HG03135 (cell line): ENCODE measurements at regions not wholly inside any gene's neighbourhood (a gene's known extent, or its start where the extent isn't known, plus 50 kb on each side); places are given as distances from the start of the nearest gene placed in this dataset.
"Not testable (repeated sequence)": the region's sequence is repeated elsewhere in the genome, so short reads cannot be mapped to it uniquely, and the experiment has no call there.

Experiments
- ATAC-seq: cut with Tn5 transposase; IDR thresholded peaks from one replicate; pipeline ENCODE4 v1.9.1; 2021; ENCODE audit warnings: mild to moderate bottlenecking, moderate library complexity; ENCODE audit not compliant: unreplicated experiment

- ATAC-seq: not testable (repeated sequence)
Observed at GRCh38 chr9:102416251-102416650, 578.9 kb upstream of the CYLC2 start.

GRCh38 chr9:102405218-102405867 is 589.8 kb upstream of the CYLC2 start:
- ATAC-seq: no peak

GRCh38 chr9:102403514-102403913 is 591.6 kb upstream of the CYLC2 start:
- ATAC-seq: no peak

DNA sequence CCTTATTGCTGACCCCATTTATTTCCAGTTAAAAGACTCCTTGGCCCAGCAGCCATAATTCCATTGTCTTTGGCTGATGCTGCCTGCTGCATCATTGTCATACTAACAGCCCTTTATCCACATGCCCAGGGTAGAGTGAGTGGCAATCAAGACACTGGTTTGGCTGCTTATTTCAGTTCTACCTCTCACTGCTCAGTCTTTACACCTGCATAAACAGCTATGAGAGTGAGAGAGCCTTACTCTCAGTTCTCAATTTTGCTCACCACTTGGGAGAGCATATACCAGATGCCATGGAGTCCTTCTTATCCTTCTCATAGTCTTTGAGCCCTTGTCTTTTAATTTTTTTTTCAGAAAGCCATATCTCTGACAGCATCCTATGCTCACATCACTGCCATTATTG is 596.9 kb upstream of the CYLC2 start:
- no peak for ATAC-seq

- not testable (repeated sequence) for ATAC-seq
Observed at GRCh38 chr9:102385620-102386019, 609.5 kb upstream of the CYLC2 start.

GRCh38 chr9:102362470-102363132 is 624.2 kb upstream of the GRIN3A start:
- no peak for ATAC-seq

- ATAC-seq: no peak
Observed at GRCh38 chr9:102360846-102361245, 622.4 kb upstream of the GRIN3A start.

DNA sequence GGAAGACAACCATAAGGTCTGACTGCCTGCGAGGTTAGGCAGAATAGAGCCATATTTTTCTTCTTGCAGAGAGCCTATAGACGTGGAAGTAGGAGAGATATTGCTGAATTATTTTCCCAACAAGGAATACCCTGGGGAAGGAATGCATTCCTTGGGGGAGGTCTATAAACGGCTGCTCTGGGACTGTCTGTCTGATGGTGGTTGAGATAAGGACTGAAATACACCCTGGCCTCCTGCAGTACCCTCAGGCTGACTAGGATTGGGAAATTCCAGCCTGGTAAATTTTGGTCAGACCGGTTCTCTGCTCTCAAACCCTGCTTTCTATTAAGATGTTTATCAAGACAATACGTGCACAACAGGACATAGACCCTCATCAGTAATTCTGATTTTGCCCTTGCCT is 617.5 kb upstream of the GRIN3A start:
- no peak for ATAC-seq

GRCh38 chr9:102354041-102354440 is 615.6 kb upstream of the GRIN3A start:
- ATAC-seq: no peak

DNA sequence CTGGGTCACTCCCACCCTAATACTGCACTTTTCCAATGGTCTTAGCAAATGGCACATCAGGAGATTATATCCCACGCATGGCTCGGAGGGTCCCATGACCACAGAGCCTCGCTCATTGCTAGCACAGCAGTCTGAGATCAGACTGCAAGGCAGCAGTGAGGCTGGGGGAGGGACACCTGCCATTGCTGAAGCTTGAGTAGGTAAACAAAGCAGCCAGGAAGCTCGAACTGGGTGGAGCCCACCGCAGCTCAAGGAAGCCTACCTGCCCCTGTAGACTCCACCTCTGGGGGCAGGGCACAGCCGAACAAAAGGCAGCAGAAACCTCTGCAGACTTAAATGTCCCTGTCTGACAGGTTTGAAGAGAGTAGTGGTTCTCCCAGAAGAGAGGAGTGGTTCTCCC is 599.0 kb upstream of the GRIN3A start:
- ATAC-seq: not testable (repeated sequence)

DNA sequence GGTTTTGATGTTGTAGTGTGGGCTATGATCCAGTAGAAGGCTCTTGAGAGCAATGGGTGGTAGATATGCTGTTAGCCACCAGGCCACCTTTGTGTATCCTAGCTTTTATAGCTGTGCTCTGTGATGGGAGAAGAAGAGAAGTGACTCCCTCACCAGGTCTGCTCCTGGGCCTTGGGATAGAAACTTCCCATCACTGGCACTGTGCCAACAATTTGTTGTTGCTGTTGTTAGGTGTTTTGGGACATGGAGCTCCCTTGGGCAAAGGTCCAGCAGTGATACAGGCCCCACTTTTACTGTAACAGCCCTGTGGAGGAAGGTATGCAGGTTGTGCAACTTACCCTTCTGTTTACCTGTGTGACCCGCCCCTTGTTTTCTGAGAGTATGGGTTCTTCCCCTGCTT is 570.9 kb upstream of the GRIN3A start:
- ATAC-seq: no peak

- no peak for ATAC-seq
Observed at GRCh38 chr9:102295188-102295587, 556.7 kb upstream of the GRIN3A start.

- ATAC-seq: no peak
Observed at GRCh38 chr9:102273952-102274351, 535.5 kb upstream of the GRIN3A start.

DNA sequence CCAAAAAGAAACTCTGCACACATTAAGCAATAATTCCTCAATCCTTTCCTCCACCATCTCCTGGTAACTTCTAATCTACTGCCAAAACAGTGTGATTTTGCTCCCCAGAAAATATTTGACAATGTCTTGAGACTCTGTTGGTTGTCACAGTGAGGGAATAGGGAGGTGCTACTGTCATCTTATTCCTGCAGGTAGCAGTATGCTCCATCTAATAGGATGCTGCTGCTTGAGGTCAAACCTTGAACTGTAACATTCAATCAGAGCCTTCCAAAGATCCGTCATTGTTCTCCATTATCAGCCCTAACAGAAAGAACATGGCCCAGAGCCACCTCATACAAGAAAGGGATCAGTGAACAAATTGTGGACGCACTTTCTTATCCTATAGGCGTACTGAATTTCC is 514.7 kb upstream of the GRIN3A start:
- no peak for ATAC-seq

GRCh38 chr9:102244916-102245315 is 506.5 kb upstream of the GRIN3A start:
- ATAC-seq: no peak

DNA sequence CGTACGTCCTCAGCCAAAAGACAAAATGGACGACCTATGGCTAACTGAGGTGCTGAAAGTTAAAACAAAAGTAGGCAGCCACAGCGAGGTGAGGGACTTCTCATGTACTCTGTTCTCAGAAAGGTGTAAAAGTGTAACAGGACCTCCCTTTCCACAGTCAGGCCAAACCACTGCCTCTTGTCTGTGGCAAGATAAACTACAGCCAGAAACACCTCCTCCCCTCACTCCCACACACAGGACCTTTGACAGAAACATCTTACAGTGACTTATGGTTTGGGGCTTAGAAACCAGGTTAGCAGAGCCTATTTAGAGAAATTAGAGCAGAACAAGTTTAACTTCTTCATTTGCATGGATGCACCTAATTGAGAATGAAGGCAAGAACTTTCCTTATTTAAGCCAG is 499.1 kb upstream of the GRIN3A start:
- no peak for ATAC-seq

- no peak for ATAC-seq
Observed at GRCh38 chr9:102237094-102237493, 498.6 kb upstream of the GRIN3A start.

GRCh38 chr9:102227416-102227815 is 489.0 kb upstream of the GRIN3A start:
- not testable (repeated sequence) for ATAC-seq

DNA sequence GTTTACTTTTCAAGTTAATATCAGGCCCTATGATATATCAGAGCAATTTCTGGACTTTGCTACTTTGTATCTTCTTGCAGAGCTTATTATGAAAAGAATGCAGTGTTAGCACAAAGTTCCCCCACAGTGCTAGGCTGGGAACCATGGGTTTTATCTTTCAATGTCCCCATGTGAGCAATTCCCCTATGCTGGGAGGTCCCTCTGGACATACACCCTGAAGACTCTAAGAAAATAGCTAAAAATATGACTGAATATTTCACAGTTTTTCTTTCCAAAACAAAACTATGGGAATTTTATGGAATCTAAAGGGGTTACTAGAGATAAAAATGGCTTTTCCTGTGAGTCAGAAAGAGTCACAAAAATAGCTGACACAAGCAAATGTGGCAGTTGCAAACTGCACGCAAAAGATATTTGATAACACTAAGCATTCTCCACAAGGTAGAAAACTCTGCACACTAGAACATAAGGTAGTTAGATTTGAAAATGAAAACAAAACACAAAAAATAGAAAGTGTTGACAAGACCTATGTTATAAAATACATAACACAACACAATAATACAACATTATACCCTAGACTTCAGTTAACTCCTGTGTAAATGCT is 487.5 kb upstream of the GRIN3A start:
- no peak for ATAC-seq

DNA sequence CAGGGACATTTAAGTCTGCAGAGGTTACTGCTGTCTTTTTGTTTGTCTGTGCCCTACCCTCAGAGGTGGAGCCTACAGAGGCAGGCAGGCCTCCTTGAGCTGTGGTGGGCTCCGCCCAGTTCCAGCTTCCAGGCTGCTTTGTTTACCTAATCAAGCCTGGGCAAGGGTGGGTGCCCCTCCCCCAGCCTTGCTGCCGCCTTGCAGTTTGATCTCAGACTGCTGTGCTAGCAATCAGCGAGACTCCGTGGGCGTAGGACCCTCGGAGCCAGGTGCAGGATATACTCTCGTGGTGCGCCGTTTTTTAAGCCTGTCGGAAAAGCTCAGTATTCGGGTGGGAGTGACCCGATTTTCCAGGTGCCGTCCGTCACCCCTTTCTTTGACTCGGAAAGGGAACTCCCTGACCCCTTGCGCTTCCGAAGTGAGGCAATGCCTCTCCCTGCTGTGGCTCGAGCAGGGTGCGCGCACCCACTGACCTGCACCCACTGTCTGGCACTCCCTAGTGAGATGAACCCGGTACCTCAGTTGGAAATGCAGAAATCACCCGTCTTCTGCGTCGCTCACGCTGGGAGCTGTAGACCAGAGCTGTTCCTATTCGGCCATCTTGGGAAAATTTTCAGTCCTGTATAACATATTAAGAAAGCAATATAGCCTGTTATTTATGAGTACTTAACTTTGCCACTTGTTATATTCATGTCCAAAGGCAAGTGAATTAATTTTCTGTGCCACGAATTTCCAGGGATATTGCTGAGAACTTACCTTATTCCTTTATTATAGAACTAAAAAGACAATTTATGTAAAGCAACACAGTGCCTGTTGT is 485.1 kb upstream of the GRIN3A start:
- ATAC-seq: not testable (repeated sequence)

DNA sequence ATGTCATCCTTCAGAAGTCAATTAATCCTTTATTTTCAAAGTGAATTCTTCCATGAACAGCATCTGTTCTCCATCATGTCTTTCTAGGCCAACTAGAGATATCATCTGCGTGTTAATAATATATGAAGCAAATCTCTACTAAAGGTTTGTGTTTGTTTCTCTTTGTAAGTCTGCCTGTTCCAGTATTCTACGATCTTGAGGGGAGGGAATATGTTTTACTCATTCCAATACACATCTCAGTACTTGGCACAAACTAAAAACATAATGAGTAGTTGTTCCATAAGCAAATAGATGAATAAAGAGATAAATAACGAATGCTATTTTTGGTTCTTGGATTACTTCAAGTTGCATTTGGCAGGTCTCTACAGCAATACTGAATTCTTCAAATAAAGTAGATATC is 470.7 kb upstream of the GRIN3A start:
- ATAC-seq: no peak

DNA sequence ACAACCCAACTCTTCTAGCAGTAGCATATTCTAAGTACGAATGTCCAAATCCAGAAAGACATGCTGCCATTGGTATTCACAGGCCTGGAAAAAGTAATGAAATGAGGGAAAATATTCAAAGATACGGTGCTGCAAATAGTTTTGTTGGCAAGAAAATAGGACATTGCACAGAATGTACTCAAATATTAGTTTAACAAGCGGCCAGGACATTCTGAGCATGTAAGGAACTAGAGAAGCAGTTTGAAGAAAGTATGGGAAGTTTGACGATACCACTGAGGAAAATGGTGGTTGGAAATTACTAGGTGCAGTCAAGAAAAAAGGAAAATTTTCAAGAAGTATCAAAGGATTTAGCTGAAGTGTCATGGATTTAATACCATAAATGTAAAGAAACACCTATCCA is 468.0 kb upstream of the GRIN3A start:
- no peak for ATAC-seq
